Natural killer cell (primary cell): ENCODE measurements at regions not wholly inside any gene's neighbourhood (a gene's known extent, or its start where the extent isn't known, plus 50 kb on each side); places are given as distances from the start of the nearest gene placed in this dataset.

Experiments
- ATAC-seq, 3 donors: fragments of 150-1000 bp in 2 of 3; fragments of 200-7000 bp in 1 of 3; cut with Tn5 transposase; 1 replicate in 1 of 3; 2 replicates in 2 of 3; pipeline ENCODE4 v1.10.0; 2021; ENCODE audit warnings: mild to moderate bottlenecking in 2 of 3, moderate library complexity in 2 of 3
- DNase-seq, 2 donors: peaks; one replicate each; pipeline versions ENCODE4 v3.0.0 to v3.0.0-alpha.2; 2013 to 2021; ENCODE audit warnings: mixed read lengths in 1 of 2
- H3K27ac ChIP-seq: one replicate; pipeline ENCODE4 v1.5.1; 2013; ENCODE audit warnings: mild to moderate bottlenecking, low read length
- H3K27me3 ChIP-seq: one replicate; pipeline ENCODE4 v1.6.1; 2013; ENCODE audit warnings: low read length; ENCODE audit not compliant: control insufficient read depth, insufficient read depth
- H3K36me3 ChIP-seq: one replicate; pipeline ENCODE4 v1.6.1; 2013; ENCODE audit warnings: low read length; ENCODE audit not compliant: control insufficient read depth, insufficient read depth
- H3K4me1 ChIP-seq: one replicate; pipeline ENCODE4 v1.6.1; 2013; ENCODE audit warnings: low read length; ENCODE audit not compliant: control insufficient read depth, insufficient read depth
- H3K4me3 ChIP-seq: one replicate; pipeline ENCODE4 v1.5.1; 2013; ENCODE audit warnings: low read length
- H3K9me3 ChIP-seq: one replicate; pipeline ENCODE4 v1.6.1; 2013; ENCODE audit warnings: low read length; ENCODE audit not compliant: control insufficient read depth, insufficient read depth
- H3K27ac Mint-ChIP-seq, 2 donors: one replicate each; pipeline ENCODE4 v1.8.0; 2022; ENCODE audit warnings: mild to moderate bottlenecking in 2 of 2, mixed read lengths in 2 of 2, moderate library complexity in 1 of 2
- H3K27me3 Mint-ChIP-seq, 2 donors: one replicate each; pipeline ENCODE4 v1.8.0; 2022; ENCODE audit warnings: low read depth in 2 of 2, mixed read lengths in 2 of 2
- H3K36me3 Mint-ChIP-seq: one replicate; pipeline ENCODE4 v1.8.0; 2022; ENCODE audit warnings: mixed read lengths
- H3K4me1 Mint-ChIP-seq, 2 donors: one replicate each; pipeline ENCODE4 v1.8.0; 2022; ENCODE audit warnings: mixed read lengths in 2 of 2
- H3K4me3 Mint-ChIP-seq: one replicate; pipeline ENCODE4 v1.8.0; 2022; ENCODE audit warnings: mild to moderate bottlenecking, moderate library complexity, mixed read lengths
- H3K9me3 Mint-ChIP-seq, 2 donors: one replicate each; pipeline ENCODE4 v1.8.0; 2022; ENCODE audit warnings: mixed read lengths in 2 of 2
- CTCF ChIP-seq: fragments of 200-600 bp; IDR thresholded peaks from one replicate; pipeline ENCODE4 v1.8.0; 2022; ENCODE audit warnings: antibody characterized with exemption
- WGBS: methylation state at CpG from one replicate; pipeline ENCODE4 v1.1.7; 2013; ENCODE audit warnings: missing lambda C conversion rate; ENCODE audit not compliant: insufficient coverage; 5-methylcytosine and 5-hydroxymethylcytosine counted together
- intact Hi-C: fragments of 100-400 bp; cut with micrococcal nuclease; formaldehyde crosslinking; loops from one replicate; pipeline ENCODE4 v1.14.2; 2022

- Mint-ChIP-seq H3K36me3 (peaks cover 27% of the 10 kb centered on the region), H3K4me3 (no peak overlapping the region), H3K9me3 (peaks cover 9 to 21% of the 10 kb centered on the region in 2 donors), H3K27me3 (no peaks in the 10 kb centered on the region), H3K27ac (no peak overlapping the region), H3K4me1 (no peaks in the 10 kb centered on the region)
- intact Hi-C loops = no loop called here
- Histone ChIP-seq H3K36me3 (no peaks in the 10 kb centered on the region), H3K27ac (no peak overlapping the region), H3K4me1 (no peaks in the 10 kb centered on the region), H3K9me3 (peaks cover 14% of the 10 kb centered on the region), H3K27me3 (no peaks in the 10 kb centered on the region), H3K4me3 (no peak overlapping the region)
- DNase-seq (no peak), ATAC-seq (no peak)
- TF ChIP-seq CTCF = no peak
- 76% methylated on average over 3 of the region's 3 CpGs for WGBS
Observed at GRCh38 chr3:165455793-165456192, 259.6 kb upstream of the SLITRK3 start.

DNA sequence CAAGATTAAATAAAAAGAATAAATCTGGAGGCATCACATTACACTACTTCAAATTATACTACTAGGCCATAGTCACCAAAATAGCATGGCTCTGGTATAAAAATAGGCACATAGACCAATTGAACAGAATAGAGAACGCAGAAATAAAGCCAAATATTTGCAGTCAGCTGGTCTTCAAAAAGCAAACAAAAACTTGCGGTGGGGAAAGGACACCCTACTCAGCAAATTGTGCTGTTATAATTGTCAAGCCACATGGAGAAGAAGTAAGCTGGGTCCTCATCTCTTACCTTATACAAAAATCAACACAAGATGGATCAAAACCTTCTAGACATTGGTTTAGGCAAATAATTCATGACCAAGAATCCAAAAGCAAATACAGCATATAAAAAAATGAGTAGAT, 259.2 kb upstream of the SLITRK3 start:
- H3K27ac Mint-ChIP-seq = no peak overlapping the region
- WGBS = 81% methylated on average over 2 of the region's 2 CpGs
- no peak for DNase-seq
- peaks cover 27% of the 10 kb centered on the region for H3K36me3 Mint-ChIP-seq
- Histone ChIP-seq H3K4me1 (no peaks in the 10 kb centered on the region), H3K4me3 (no peak overlapping the region), H3K36me3 (no peaks in the 10 kb centered on the region), H3K9me3 (peaks cover 14% of the 10 kb centered on the region), H3K27ac (no peak overlapping the region), H3K27me3 (no peaks in the 10 kb centered on the region)
- no peaks in the 10 kb centered on the region for H3K27me3 Mint-ChIP-seq
- no peak for TF ChIP-seq CTCF
- ATAC-seq = no peak
- intact Hi-C loops = no loop called here
- H3K4me1 Mint-ChIP-seq = no peaks in the 10 kb centered on the region
- H3K9me3 Mint-ChIP-seq = peaks cover 9 to 22% of the 10 kb centered on the region in 2 donors
- H3K4me3 Mint-ChIP-seq = no peak overlapping the region

DNA sequence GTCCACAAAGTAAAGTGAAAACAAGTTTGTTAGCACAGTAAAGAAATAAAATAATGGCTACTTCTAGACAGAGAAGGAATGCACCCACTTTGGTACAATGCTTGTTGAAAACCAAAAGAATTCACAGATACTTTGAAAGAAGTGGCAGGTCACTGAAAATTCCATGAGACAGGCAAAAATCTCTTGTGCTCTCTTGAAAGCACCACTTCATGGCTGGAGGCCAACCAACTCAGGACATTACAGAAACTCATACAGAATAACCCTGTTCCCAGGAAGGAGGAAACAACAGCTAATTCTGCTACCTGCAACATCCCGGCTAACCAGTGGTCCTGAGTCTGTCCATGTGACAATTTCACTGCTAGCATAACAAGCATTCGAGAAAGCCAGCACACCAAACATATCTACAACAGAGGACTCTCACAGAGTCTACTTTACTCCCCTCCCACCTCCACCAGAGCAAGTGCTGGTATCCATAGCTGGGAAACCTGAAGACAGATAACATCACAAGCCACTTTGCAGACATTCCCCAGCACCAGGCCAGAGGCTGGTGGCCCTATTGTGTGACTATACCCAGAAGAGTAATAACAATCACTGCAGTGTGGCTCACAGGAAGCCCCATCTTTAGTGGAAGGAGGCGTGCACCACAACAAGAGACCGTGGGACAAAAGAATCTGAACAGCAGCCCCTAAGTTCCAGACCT, 255.3 kb upstream of the SLITRK3 start:
- H3K27ac ChIP-seq = no peak overlapping the region
- TF ChIP-seq CTCF = no peak
- intact Hi-C loops = no loop called here
- no peak for ATAC-seq
- 84% methylated on average over 4 of the region's 4 CpGs for WGBS
- peaks cover 13% of the 10 kb centered on the region for H3K9me3 ChIP-seq
- DNase-seq = no peak
- H3K27ac Mint-ChIP-seq = no peak overlapping the region
- H3K27me3 Mint-ChIP-seq = no peaks in the 10 kb centered on the region
- H3K36me3 ChIP-seq = no peaks in the 10 kb centered on the region
- H3K4me1 Mint-ChIP-seq = no peaks in the 10 kb centered on the region
- H3K4me3 ChIP-seq = no peak overlapping the region
- no peaks in the 10 kb centered on the region for H3K27me3 ChIP-seq
- H3K9me3 Mint-ChIP-seq = peaks cover 10 to 26% of the 10 kb centered on the region in 2 donors
- peaks cover 27% of the 10 kb centered on the region for H3K36me3 Mint-ChIP-seq
- no peaks in the 10 kb centered on the region for H3K4me1 ChIP-seq
- no peak overlapping the region for H3K4me3 Mint-ChIP-seq

GRCh38 chr3:165446555-165446954, 250.4 kb upstream of the SLITRK3 start:
- no peaks in the 10 kb centered on the region for H3K27me3 ChIP-seq
- Mint-ChIP-seq H3K27me3 (no peaks in the 10 kb centered on the region), H3K4me3 (no peak overlapping the region), H3K27ac (no peak overlapping the region), H3K4me1 (no peaks in the 10 kb centered on the region), H3K9me3 (peaks cover 5 to 17% of the 10 kb centered on the region in 2 donors), H3K36me3 (peaks cover 6% of the 10 kb centered on the region)
- ATAC-seq = no peak
- H3K36me3 ChIP-seq = no peaks in the 10 kb centered on the region
- H3K4me3 ChIP-seq = no peak overlapping the region
- no peak overlapping the region for H3K27ac ChIP-seq
- WGBS = 83% methylated on average over 3 of the region's 3 CpGs
- DNase-seq = no peak
- H3K9me3 ChIP-seq = peaks cover 12% of the 10 kb centered on the region
- intact Hi-C loops = no loop called here
- no peaks in the 10 kb centered on the region for H3K4me1 ChIP-seq
- no peak for TF ChIP-seq CTCF
